Chondrocyte (in vitro differentiated cells): ENCODE measurements at regions not wholly inside any gene's neighbourhood (a gene's known extent, or its start where the extent isn't known, plus 50 kb on each side); places are given as distances from the start of the nearest gene placed in this dataset.

Experiments
- DNase-seq: peaks from one replicate; pipeline ENCODE4 v3.0.0; 2021; ENCODE audit warnings: mixed read lengths, low spot score
- H3K27ac Mint-ChIP-seq: one replicate; pipeline ENCODE4 v1.8.0; 2021; ENCODE audit warnings: mild to moderate bottlenecking, moderate library complexity, mixed read lengths; ENCODE audit not compliant: unreplicated experiment
- H3K27me3 Mint-ChIP-seq: 2 replicates; pipeline ENCODE4 v1.8.0; 2021; ENCODE audit warnings: low read depth, mixed read lengths
- H3K36me3 Mint-ChIP-seq: 2 replicates; pipeline ENCODE4 v1.8.0; 2021; ENCODE audit warnings: low read depth, mixed read lengths
- H3K4me1 Mint-ChIP-seq: 2 replicates; pipeline ENCODE4 v1.8.0; 2021; ENCODE audit warnings: low read depth, mild to moderate bottlenecking, mixed read lengths
- H3K4me3 Mint-ChIP-seq: one replicate; pipeline ENCODE4 v1.8.0; 2021; ENCODE audit warnings: mild to moderate bottlenecking, moderate library complexity, mixed read lengths; ENCODE audit not compliant: unreplicated experiment
- H3K9me3 Mint-ChIP-seq: 2 replicates; pipeline ENCODE4 v1.8.0; 2021; ENCODE audit warnings: low read depth, mixed read lengths
- CTCF ChIP-seq: fragments of 200-600 bp; sonication (generic); IDR thresholded peaks from 2 replicates; pipeline ENCODE4 v1.5.0; 2021; ENCODE audit warnings: antibody characterized with exemption, mild to moderate bottlenecking, moderate library complexity

GRCh38 chr14:65333943-65334687 is 78.4 kb upstream of the FUT8 start:
- Mint-ChIP-seq H3K4me3 (no peak overlapping the region), H3K27me3 (no peaks in the 10 kb centered on the region)
- no peak for TF ChIP-seq CTCF

GRCh38 chr14:65334765-65335410 is 77.6 kb upstream of the FUT8 start:
- no peak for TF ChIP-seq CTCF
- Mint-ChIP-seq H3K4me3 (no peak overlapping the region), H3K27ac (no peak overlapping the region), H3K36me3 (no peaks in the 10 kb centered on the region), H3K9me3 (no peaks in the 10 kb centered on the region), H3K4me1 (peaks cover 13% of the 10 kb centered on the region), H3K27me3 (no peaks in the 10 kb centered on the region)
- no peak for DNase-seq

More at GRCh38 chr14:65333943-65334687, 78.4 kb upstream of the FUT8 start:
- no peak for DNase-seq
- Mint-ChIP-seq H3K4me1 (peaks cover 13% of the 10 kb centered on the region), H3K27ac (no peak overlapping the region), H3K36me3 (no peaks in the 10 kb centered on the region), H3K9me3 (no peaks in the 10 kb centered on the region)

DNA sequence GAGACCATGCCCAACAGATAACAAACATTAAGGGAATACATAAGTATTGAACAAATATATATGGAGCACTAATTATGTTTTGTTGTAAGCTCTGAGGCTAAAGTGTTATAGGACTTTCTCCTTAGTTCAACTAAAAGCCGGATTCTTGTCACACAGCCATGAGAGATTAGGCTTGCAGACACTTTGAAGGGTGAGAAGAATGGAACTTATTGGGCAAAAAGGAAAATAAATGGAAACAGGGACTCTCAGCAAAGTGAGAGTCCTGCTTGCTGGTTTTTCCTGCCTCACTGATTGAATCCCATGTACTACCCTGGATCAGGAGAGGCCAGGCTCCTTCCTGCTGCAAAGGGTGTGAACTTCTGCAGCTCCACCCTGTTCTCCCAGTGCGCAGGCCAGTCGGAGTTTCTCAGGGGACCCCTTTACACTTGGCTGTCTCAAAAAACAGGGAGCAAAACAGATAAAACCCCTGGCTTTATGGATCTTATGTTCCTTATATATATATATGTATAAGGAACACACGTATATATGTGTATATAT is 77.1 kb upstream of the FUT8 start:
- H3K4me3 Mint-ChIP-seq, result no peak overlapping the region
- peaks cover 13% of the 10 kb centered on the region for H3K4me1 Mint-ChIP-seq
- H3K27ac Mint-ChIP-seq, result no peak overlapping the region
- no peak for DNase-seq
- TF ChIP-seq CTCF, result no peak
- no peaks in the 10 kb centered on the region for H3K36me3 Mint-ChIP-seq
- H3K27me3 Mint-ChIP-seq, result no peaks in the 10 kb centered on the region
- no peaks in the 10 kb centered on the region for H3K9me3 Mint-ChIP-seq

DNA sequence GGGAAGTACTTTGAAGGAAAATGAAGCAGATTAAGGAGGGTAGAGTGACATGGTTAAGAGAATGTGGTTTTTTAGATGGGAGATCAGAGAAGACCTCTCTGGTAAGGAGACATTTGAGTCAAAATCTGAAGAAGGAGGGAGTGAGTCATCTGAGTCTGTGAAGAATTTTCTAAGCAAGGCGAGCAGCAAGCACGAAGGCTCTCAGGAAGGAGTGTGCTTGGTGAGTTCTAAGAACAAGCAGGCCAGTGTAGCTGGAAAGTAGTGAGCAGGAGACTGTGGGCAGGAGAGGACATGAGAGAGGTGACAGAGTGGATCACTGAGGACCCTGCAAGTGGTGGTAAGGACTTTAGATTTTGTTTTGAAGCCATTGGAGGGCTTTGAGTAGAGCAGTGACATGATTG is 76.3 kb upstream of the FUT8 start:
- Mint-ChIP-seq H3K27ac (no peak overlapping the region), H3K9me3 (no peaks in the 10 kb centered on the region), H3K4me3 (no peak overlapping the region), H3K4me1 (peaks cover 13% of the 10 kb centered on the region), H3K27me3 (no peaks in the 10 kb centered on the region), H3K36me3 (no peaks in the 10 kb centered on the region)
- no peak for TF ChIP-seq CTCF
- no peak for DNase-seq

DNA sequence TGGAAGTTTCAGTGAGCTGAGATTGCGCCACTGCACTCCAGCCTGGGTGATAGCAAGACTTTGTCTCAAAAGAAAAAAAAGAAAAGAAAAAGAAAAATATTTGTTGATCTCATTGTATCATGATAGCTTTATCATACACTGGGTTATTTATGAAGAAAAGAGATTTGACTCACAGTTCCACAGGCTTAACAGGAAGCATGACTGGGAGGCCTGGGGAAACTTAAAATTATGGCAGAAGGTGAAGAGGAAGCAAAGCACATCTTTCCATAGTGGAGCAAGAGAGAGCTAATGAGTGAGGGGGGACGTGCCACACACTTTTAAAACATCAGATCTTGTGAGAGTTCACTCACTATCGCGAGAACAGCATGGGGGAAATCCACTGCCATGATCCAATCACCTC is 72.7 kb upstream of the FUT8 start:
- no peak overlapping the region for H3K27ac Mint-ChIP-seq
- H3K4me3 Mint-ChIP-seq, result no peak overlapping the region
- DNase-seq, result no peak
- peaks cover 5% of the 10 kb centered on the region for H3K4me1 Mint-ChIP-seq
- H3K36me3 Mint-ChIP-seq, result no peaks in the 10 kb centered on the region
- H3K9me3 Mint-ChIP-seq, result no peaks in the 10 kb centered on the region
- no peak for TF ChIP-seq CTCF
- no peaks in the 10 kb centered on the region for H3K27me3 Mint-ChIP-seq
